HCEC 1CT (cell line): ENCODE measurements at regions not wholly inside any gene's neighbourhood (a gene's known extent, or its start where the extent isn't known, plus 50 kb on each side); places are given as distances from the start of the nearest gene placed in this dataset.
"Not testable (repeated sequence)": the region's sequence is repeated elsewhere in the genome, so short reads cannot be mapped to it uniquely, and the experiment has no call there.

ENCODE experiments used
- DNase-seq: peaks from one replicate; pipeline ENCODE4 v3.0.0-alpha.2; 2017

GRCh38 chrX:65610481-65610880 lies 57.0 kb upstream of the MSN start:
- DNase-seq, result no peak

- no peak for DNase-seq
Measured at GRCh38 chrX:65610040-65610439, 57.4 kb upstream of the MSN start.

GRCh38 chrX:65609237-65609636 lies 58.2 kb upstream of the MSN start:
- DNase-seq, result no peak

DNA sequence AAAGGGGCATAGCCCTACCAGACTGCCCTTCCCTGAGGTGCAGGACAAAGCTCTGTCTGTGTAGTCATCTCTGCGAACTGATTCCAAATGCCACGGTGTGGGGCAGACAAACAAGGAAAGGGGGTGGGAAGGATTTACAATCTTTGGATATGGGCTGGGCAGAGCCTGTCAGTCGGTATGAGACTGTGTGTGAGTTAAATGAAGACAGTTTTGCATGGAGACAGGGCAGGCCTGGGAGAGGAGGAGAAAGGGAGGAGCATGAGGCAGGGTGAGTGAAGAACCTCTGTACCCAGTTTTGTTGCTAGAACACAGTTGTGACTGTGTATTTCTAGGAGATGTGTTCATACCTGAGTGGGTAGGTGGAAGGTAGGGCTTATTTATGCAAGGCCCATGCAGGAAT lies 59.4 kb upstream of the MSN start:
- no peak for DNase-seq

DNA sequence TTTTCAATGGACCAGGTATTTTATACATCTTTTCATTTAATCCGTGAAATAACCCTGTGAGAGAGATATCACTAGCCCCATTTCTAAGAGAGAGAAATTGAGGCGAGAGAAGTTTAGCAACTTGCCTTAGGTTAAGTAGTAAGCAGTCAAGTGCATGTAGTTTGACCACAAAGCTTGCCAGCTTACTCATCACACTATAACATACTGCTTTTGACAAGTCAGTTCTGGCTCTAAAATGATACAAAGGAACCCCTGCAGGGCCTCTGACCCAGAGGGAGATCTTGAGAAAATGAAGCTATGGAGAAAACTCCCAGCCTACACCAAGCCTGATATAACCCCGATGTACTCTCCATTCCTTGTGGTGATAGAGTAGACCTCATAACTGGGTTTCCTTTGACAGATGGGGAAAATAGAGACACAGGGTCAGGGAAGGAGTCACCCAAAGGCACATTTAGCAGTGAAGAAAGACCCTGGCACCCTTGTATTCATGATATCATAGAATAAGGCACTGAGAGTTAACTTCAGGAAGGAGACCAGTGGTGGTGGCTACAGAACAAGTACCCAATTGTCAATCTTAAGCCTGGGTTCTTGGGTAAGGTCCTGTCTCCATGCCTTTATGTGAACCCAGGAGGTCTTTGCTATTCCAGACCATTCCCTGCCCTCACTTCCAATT lies 60.2 kb upstream of the MSN start:
- DNase-seq, result peak; percentile 34

- no peak for DNase-seq
Measured at GRCh38 chrX:65602221-65602560, 65.3 kb upstream of the MSN start.

DNA sequence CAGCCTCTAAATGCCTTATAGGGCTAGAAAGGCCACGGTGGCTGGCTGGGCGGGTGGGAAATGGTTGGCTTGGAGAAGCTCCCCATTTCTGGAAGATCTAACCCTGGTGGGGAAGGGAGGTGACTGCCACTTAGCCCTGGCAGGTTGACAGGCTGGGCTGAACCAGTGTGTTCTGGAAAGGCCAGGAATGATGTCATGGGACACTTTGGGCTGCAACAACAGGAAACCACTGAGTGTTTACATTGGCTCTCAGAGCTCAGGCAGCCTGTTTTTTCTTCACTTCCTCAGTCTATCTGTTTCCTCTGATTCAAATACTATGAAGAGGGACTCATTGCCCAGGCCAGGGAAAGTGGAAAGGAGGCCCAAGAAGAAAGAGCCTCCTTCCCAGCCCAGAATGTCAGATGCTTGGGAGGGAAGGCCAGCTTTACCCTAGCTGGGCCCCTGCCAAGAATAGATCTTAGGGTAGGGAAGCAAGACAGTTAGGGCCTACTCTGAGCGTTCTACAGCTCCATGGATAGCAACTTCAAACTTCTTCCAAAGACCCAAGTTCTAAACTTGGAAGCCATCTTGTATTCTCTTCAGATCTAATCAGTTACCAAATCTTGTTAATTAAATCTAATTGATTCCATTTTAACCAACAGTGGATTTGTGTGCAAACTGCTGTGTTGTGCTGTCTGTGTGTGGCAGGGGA lies 65.8 kb upstream of the MSN start:
- DNase-seq, result peak; percentile 82

DNA sequence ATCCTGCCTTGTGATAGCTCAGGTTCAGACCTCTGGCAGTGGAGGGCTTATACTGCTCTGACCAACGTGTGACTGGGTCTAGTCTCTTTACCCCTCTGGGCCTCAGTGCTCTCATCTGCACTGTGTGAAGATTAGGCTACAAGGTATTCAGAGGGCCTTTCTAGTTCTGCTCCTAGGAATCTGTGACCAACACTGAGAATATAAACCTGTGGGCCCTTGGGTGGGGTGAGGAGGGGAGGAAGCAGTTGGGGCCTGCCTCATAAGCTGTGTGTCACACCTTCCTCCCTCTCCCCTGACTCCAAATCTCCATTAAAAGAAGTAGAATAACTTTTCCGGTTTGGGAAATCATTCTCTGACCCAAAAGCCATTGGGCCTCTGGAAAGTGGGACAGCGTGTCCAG lies 66.3 kb upstream of the MSN start:
- DNase-seq, result no peak

DNA sequence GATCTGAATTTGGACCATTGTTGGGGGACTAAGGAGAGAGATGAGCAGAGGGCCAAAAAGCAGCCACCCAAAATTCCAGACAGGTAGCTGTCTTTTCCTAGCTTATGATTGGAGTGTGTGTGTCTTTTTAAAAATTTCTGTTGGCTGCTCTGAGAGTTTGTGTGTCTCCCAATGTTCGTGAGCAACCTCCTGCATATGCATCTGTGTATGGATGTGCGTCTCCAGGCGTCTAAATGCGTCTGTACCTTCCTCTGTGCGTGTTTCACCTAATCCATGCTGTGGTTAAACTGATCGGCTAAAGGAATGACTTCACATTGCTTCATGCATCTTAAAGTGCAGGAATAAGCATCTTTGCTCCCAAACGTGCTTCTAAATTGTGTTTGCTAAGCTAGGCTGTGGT lies 65.5 kb upstream of the LAS1L start:
- DNase-seq, result no peak

GRCh38 chrX:65598559-65599147 lies 64.1 kb upstream of the LAS1L start:
- no peak for DNase-seq

DNA sequence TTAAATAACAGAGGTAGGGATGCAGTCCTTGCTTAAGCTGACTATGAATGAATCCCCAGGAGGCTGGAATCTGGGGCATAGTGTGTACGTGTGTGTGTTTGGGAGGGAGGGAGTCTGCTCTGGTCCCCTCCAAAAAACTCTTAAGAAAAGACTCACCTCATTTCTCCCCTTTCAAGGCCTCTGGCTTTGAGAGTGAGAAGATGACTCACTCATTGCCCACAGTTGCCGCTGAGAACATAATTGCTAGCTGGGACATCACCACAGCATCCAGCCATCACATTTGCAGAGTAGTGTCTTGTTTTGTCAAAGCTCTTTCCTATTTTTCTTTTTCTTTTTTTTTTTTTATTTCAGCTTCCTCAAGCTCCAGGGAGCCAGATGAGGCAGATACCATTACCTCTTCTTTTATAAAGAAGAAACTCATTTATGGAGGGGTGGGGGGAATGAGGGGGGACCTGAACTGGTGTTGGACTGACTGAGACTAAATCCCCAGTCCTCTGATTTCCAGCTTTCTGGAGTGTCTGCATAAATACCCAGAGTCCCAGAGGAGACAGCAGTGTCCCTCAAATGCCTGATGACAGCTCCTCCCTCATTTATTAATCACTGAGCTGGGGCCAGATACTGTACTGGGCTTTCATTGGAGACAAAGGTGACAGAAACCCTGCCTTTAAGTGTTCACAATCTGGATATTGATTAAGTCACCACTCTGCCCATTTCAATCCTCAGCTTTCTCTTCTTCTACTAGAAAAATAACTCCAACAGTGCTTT lies 61.9 kb upstream of the LAS1L start:
- peak; percentile 40 for DNase-seq

- DNase-seq, result peak; percentile 78
Measured at GRCh38 chrX:65595460-65595876, 60.9 kb upstream of the LAS1L start.

- no peak for DNase-seq
Measured at GRCh38 chrX:65591206-65591605, 56.6 kb upstream of the LAS1L start.

- DNase-seq, result no peak
Measured at GRCh38 chrX:65589304-65589703, 54.7 kb upstream of the LAS1L start.

GRCh38 chrX:65588795-65589194 lies 54.2 kb upstream of the LAS1L start:
- DNase-seq, result no peak

GRCh38 chrX:65587616-65588526 lies 53.3 kb upstream of the LAS1L start:
- DNase-seq, result peak; percentile 65

GRCh38 chrX:65586491-65586890 lies 51.9 kb upstream of the LAS1L start:
- DNase-seq, result no peak

DNA sequence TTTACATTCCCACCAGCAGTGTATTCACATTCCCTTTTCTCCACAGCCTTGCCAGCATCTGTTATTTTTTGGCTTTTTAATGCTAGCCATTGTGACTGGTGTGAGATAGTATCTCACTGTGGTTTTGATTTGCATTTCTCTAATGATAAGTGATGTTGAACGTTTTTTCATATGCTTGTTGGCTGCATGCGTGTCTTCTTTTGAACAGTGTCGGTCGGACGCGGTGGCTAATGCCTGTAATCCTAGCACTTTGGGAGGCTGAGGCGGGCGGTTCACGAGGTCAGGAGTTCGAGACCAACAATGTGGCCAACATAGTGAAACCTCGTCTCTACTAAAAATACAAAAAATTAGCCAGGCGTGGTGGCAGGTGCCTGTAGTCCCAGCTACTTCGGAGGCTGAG lies 50.6 kb upstream of the LAS1L start:
- not testable (repeated sequence) for DNase-seq
